NOMO-1 treated with DMSO at 0.1 percent for 48 hours (cell line): ENCODE measurements at regions not wholly inside any gene's neighbourhood (a gene's known extent, or its start where the extent isn't known, plus 50 kb on each side); places are given as distances from the start of the nearest gene placed in this dataset.
A peak's percentile ranks its signal among the peaks of the same experiment; 100 is the strongest.

ENCODE experiments used
- DNase-seq: peaks from one replicate; lab custom pipeline; 2025; ENCODE audit not compliant: unreplicated experiment; lab: John Stamatoyannopoulos, UW

GRCh38 chr9:108133680-108134079, 644.1 kb upstream of the KLF4 start:
- no peak for DNase-seq

GRCh38 chr9:108133101-108133500, 643.5 kb upstream of the KLF4 start:
- DNase-seq: no peak

- DNase-seq: no peak
Observed at GRCh38 chr9:108130905-108131304, 641.3 kb upstream of the KLF4 start.

GRCh38 chr9:108125625-108126024, 636.1 kb upstream of the KLF4 start:
- DNase-seq: peak; percentile 49

GRCh38 chr9:108119530-108120113, 630.1 kb upstream of the KLF4 start:
- DNase-seq: no peak

GRCh38 chr9:108117795-108118194, 628.2 kb upstream of the KLF4 start:
- no peak for DNase-seq

GRCh38 chr9:108117306-108117705, 627.7 kb upstream of the KLF4 start:
- no peak for DNase-seq

- peak; percentile 82 for DNase-seq
Observed at GRCh38 chr9:108113596-108113995, 624.0 kb upstream of the KLF4 start.

GRCh38 chr9:108109927-108110690, 620.5 kb upstream of the KLF4 start:
- DNase-seq: no peak

GRCh38 chr9:108108852-108109448, 619.4 kb upstream of the KLF4 start:
- no peak for DNase-seq

- DNase-seq: no peak
Observed at GRCh38 chr9:108108280-108108851, 618.8 kb upstream of the KLF4 start.

GRCh38 chr9:108105885-108106284, 616.3 kb upstream of the KLF4 start:
- DNase-seq: no peak

GRCh38 chr9:108104991-108105390, 615.4 kb upstream of the KLF4 start:
- no peak for DNase-seq

GRCh38 chr9:108103046-108103693, 613.6 kb upstream of the KLF4 start:
- no peak for DNase-seq

GRCh38 chr9:108101410-108101809, 611.8 kb upstream of the KLF4 start:
- DNase-seq: no peak

- DNase-seq: no peak
Observed at GRCh38 chr9:108100571-108100970, 611.0 kb upstream of the KLF4 start.

- no peak for DNase-seq
Observed at GRCh38 chr9:108099854-108100253, 610.3 kb upstream of the KLF4 start.

- DNase-seq: no peak
Observed at GRCh38 chr9:108095496-108095895, 605.9 kb upstream of the KLF4 start.

- no peak for DNase-seq
Observed at GRCh38 chr9:108094676-108094993, 605.1 kb upstream of the KLF4 start.

GRCh38 chr9:108093773-108094675, 604.5 kb upstream of the KLF4 start:
- DNase-seq: no peak

GRCh38 chr9:108088916-108089315, 599.3 kb upstream of the KLF4 start:
- DNase-seq: no peak
